ENCODE measurements at regions not wholly inside any gene's neighbourhood (a gene's known extent, or its start where the extent isn't known, plus 50 kb on each side); places are given as distances from the start of the nearest gene placed in this dataset.
"Not testable (repeated sequence)": the region's sequence is repeated elsewhere in the genome, so short reads cannot be mapped to it uniquely, and the experiment has no call there.

- no peak for DNase-seq (ENCODE audit: low read depth)
- no peak for TF ChIP-seq CTCF (conservative IDR thresholded peaks at IDR 0.05; ENCODE audit: control insufficient read depth, insufficient read depth, low read depth, low read length)
- no peak overlapping the region for H3K4me3 ChIP-seq (ENCODE audit: control insufficient read depth, low read depth, low read length)
Measured at GRCh38 chr4:138797646-138798045, 217.9 kb upstream of the NOCT start.

- no peak for TF ChIP-seq CTCF (conservative IDR thresholded peaks at IDR 0.05; ENCODE audit: control insufficient read depth, insufficient read depth, low read depth, low read length)
- no peak overlapping the region for H3K4me3 ChIP-seq (ENCODE audit: control insufficient read depth, low read depth, low read length)
- DNase-seq (ENCODE audit: low read depth) = no peak
Measured at GRCh38 chr4:138796761-138797160, 218.8 kb upstream of the NOCT start.

- no peak overlapping the region for H3K4me3 ChIP-seq (ENCODE audit: control insufficient read depth, low read depth, low read length)
- TF ChIP-seq CTCF (conservative IDR thresholded peaks at IDR 0.05; ENCODE audit: control insufficient read depth, insufficient read depth, low read depth, low read length) = no peak
- DNase-seq (ENCODE audit: low read depth) = no peak
Measured at GRCh38 chr4:138790706-138791340, 224.8 kb upstream of the NOCT start.

GRCh38 chr4:138789796-138790195 lies 225.8 kb upstream of the NOCT start:
- TF ChIP-seq CTCF (conservative IDR thresholded peaks at IDR 0.05; ENCODE audit: control insufficient read depth, insufficient read depth, low read depth, low read length) = no peak
- DNase-seq (ENCODE audit: low read depth) = no peak
- no peak overlapping the region for H3K4me3 ChIP-seq (ENCODE audit: control insufficient read depth, low read depth, low read length)

- no peak for TF ChIP-seq CTCF (conservative IDR thresholded peaks at IDR 0.05; ENCODE audit: control insufficient read depth, insufficient read depth, low read depth, low read length)
- no peak for DNase-seq (ENCODE audit: low read depth)
- H3K4me3 ChIP-seq (ENCODE audit: control insufficient read depth, low read depth, low read length) = no peak overlapping the region
Measured at GRCh38 chr4:138788857-138789256, 226.7 kb upstream of the NOCT start.

- TF ChIP-seq CTCF (conservative IDR thresholded peaks at IDR 0.05; ENCODE audit: control insufficient read depth, insufficient read depth, low read depth, low read length) = no peak
- DNase-seq (ENCODE audit: low read depth) = no peak
- H3K4me3 ChIP-seq (ENCODE audit: control insufficient read depth, low read depth, low read length) = no peak overlapping the region
Measured at GRCh38 chr4:138788267-138788790, 227.3 kb upstream of the NOCT start.

GRCh38 chr4:138779761-138780160 lies 235.8 kb upstream of the NOCT start:
- DNase-seq (ENCODE audit: low read depth) = not testable (repeated sequence)

More at GRCh38 chr4:138779761-138780160, 235.8 kb upstream of the NOCT start:
- not testable (repeated sequence) for H3K4me3 ChIP-seq (ENCODE audit: control insufficient read depth, low read depth, low read length)

Measured in fibroblast of mammary gland (primary cell).